HepG2 (cell line): ENCODE measurements at regions not wholly inside any gene's neighbourhood (a gene's known extent, or its start where the extent isn't known, plus 50 kb on each side); places are given as distances from the start of the nearest gene placed in this dataset.

Source experiments
- ATAC-seq: fragments of 200-7000 bp; cut with Tn5 transposase; 3 replicates; pipeline ENCODE4 v1.9.1; 2020; ENCODE audit warnings: mild to moderate bottlenecking, moderate library complexity
- BruUV-seq: library from RNA; stranded (reverse); fragments of 400-500 nt; replicated peaks from 2 replicates; lab custom pipeline; 2021; lab: Mats Ljungman, UMichigan
- CTCF ChIA-PET: fragments of 300-600 bp; formaldehyde crosslinking; extraction: SDS; loops from one replicate; lab custom pipeline; 2021; ENCODE audit warnings: low total read pairs, inconsistent platforms, low intra/inter-chr PET ratio; lab: Yijun Ruan, JAX
- POLR2A ChIA-PET: fragments of 350-600 bp; sonication (Branson Sonifier 250); formaldehyde crosslinking; loops from one replicate; lab custom pipeline; 2020; ENCODE audit warnings: antibody characterized with exemption, inconsistent platforms; lab: Yijun Ruan, JAX
- DNase-seq: peaks from one replicate; pipeline ENCODE4 v3.0.0-alpha.2; 2015; ENCODE audit warnings: low spot score
- FAIRE-seq: peaks from 3 replicates; lab custom pipeline; 2011; peaks lifted over from hg19 to GRCh38; lab: Jason Lieb, UNC
- H2AFZ ChIP-seq: one replicate; pipeline ENCODE4 v1.6.1; 2011; ENCODE audit warnings: low read length, inconsistent platforms
- H3K27ac ChIP-seq: fragments of 300-600 bp; 3 replicates; pipeline ENCODE4 v1.8.0; 2011; ENCODE audit warnings: mixed run types, mild to moderate bottlenecking, mixed read lengths, low read length, inconsistent platforms; ENCODE audit not compliant: insufficient read depth; ENCODE audit errors: extremely low read length
- H3K27me3 ChIP-seq, 2 experiments: fragments of 200-600 bp in 1 of 2; 2 replicates in 1 of 2; 3 replicates in 1 of 2; pipeline versions ENCODE4 v1.6.0 to v1.8.0; 2011; ENCODE audit warnings: low read length in 2 of 2, mild to moderate bottlenecking in 2 of 2, moderate library complexity in 2 of 2, inconsistent platforms in 1 of 2; ENCODE audit not compliant: insufficient read depth in 2 of 2, control insufficient read depth in 1 of 2
- H3K36me3 ChIP-seq, 2 experiments: fragments of 200-600 bp in 1 of 2; replicated peaks in 1 of 2; 2 replicates in 1 of 2; 3 replicates in 1 of 2; pipeline versions ENCODE4 v1.5.1 to v1.8.0; 2011; ENCODE audit warnings: low read length in 2 of 2, inconsistent platforms in 1 of 2; ENCODE audit not compliant: insufficient read depth in 2 of 2, control insufficient read depth in 1 of 2
- H3K4me1 ChIP-seq: 2 replicates; pipeline ENCODE4 v1.5.1; 2012; ENCODE audit warnings: low read length, inconsistent platforms; ENCODE audit not compliant: insufficient read depth
- H3K4me2 ChIP-seq: 2 replicates; pipeline ENCODE4 v1.6.0; 2011; ENCODE audit warnings: low read depth, low read length, inconsistent platforms
- H3K4me3 ChIP-seq, 3 experiments: fragments of 200-600 bp in 1 of 3; sonication (generic), shearing (Covaris generic) in 1 of 3; replicated peaks in 1 of 3; 2 replicates each; pipeline ENCODE4 v1.5.1; 2011 to 2016; ENCODE audit warnings: low read length in 3 of 3, inconsistent platforms in 2 of 3, low read depth in 2 of 3, mild to moderate bottlenecking in 2 of 3, control low read depth in 1 of 3, mixed read lengths in 1 of 3; ENCODE audit not compliant: insufficient read depth in 1 of 3
- H3K79me2 ChIP-seq: one replicate; pipeline ENCODE4 v1.6.1; 2011; ENCODE audit warnings: low read length, inconsistent platforms; ENCODE audit not compliant: insufficient read depth
- H3K9ac ChIP-seq: 2 replicates; pipeline ENCODE4 v1.6.0; 2011; ENCODE audit warnings: mild to moderate bottlenecking, low read depth, low read length, inconsistent platforms; ENCODE audit not compliant: insufficient read depth
- H3K9me3 ChIP-seq: 2 replicates; pipeline ENCODE4 v1.5.1; 2012; ENCODE audit warnings: mild to moderate bottlenecking, low read length
- H4K20me1 ChIP-seq: 2 replicates; pipeline ENCODE4 v1.6.0; 2011; ENCODE audit warnings: inconsistent platforms, mild to moderate bottlenecking, low read length, moderate library complexity; ENCODE audit not compliant: insufficient read depth
- in situ Hi-C: cut with HindIII; loops from 2 replicates; pipeline ENCODE4 v1.10.0; 2017; ENCODE audit warnings: low pct_unique_long_range_greater_than_20kb; ENCODE audit not compliant: extremely low pct_ligation_motif_present
- intact Hi-C: fragments of 100-400 bp; cut with micrococcal nuclease; formaldehyde crosslinking; loops from one replicate; pipeline ENCODE4 v1.10.0; 2022; ENCODE audit not compliant: unreplicated experiment
- TF ChIP-seq, protein P1 (sequence below): sonication (generic); formaldehyde crosslinking; IDR thresholded peaks from 2 replicates; pipeline ENCODE4 v1.4.0; 2020; ENCODE audit warnings: missing genetic modification reagents
- TF ChIP-seq, protein P2 (sequence below): sonication (generic); formaldehyde crosslinking; IDR thresholded peaks from 2 replicates; pipeline ENCODE4 v1.4.0; 2020; ENCODE audit warnings: missing genetic modification reagents, borderline replicate concordance
- TF ChIP-seq, protein P3 (sequence below): sonication (generic); formaldehyde crosslinking; conservative IDR thresholded peaks from 2 replicates; pipeline ENCODE4 v1.4.0; 2020; ENCODE audit warnings: mild to moderate bottlenecking, missing genetic modification reagents, moderate library complexity

- Histone ChIP-seq H3K4me1 (no peaks in the 10 kb centered on the region), H3K27me3 (no peaks in the 10 kb centered on the region), H3K27ac (no peak overlapping the region), H3K9me3 (no peaks in the 10 kb centered on the region), H3K36me3 (no peaks in the 10 kb centered on the region), H2AFZ (no peak overlapping the region), H4K20me1 (no peaks in the 10 kb centered on the region), H3K9ac (no peak overlapping the region), H3K4me3 (no peak overlapping the region), H3K79me2 (no peaks in the 10 kb centered on the region), H3K4me2 (no peak overlapping the region)
- intact Hi-C loops (no loop called here), in situ Hi-C loops (no loop called here)
- POLR2A ChIA-PET, result no interaction called here
- TF ChIP-seq, protein P1, sequence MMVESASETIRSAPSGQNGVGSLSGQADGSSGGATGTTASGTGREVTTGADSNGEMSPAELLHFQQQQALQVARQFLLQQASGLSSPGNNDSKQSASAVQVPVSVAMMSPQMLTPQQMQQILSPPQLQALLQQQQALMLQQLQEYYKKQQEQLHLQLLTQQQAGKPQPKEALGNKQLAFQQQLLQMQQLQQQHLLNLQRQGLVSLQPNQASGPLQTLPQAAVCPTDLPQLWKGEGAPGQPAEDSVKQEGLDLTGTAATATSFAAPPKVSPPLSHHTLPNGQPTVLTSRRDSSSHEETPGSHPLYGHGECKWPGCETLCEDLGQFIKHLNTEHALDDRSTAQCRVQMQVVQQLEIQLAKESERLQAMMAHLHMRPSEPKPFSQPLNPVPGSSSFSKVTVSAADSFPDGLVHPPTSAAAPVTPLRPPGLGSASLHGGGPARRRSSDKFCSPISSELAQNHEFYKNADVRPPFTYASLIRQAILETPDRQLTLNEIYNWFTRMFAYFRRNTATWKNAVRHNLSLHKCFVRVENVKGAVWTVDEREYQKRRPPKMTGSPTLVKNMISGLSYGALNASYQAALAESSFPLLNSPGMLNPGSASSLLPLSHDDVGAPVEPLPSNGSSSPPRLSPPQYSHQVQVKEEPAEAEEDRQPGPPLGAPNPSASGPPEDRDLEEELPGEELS (CRISPR knock-in tag), result no peak
- TF ChIP-seq, protein P2, sequence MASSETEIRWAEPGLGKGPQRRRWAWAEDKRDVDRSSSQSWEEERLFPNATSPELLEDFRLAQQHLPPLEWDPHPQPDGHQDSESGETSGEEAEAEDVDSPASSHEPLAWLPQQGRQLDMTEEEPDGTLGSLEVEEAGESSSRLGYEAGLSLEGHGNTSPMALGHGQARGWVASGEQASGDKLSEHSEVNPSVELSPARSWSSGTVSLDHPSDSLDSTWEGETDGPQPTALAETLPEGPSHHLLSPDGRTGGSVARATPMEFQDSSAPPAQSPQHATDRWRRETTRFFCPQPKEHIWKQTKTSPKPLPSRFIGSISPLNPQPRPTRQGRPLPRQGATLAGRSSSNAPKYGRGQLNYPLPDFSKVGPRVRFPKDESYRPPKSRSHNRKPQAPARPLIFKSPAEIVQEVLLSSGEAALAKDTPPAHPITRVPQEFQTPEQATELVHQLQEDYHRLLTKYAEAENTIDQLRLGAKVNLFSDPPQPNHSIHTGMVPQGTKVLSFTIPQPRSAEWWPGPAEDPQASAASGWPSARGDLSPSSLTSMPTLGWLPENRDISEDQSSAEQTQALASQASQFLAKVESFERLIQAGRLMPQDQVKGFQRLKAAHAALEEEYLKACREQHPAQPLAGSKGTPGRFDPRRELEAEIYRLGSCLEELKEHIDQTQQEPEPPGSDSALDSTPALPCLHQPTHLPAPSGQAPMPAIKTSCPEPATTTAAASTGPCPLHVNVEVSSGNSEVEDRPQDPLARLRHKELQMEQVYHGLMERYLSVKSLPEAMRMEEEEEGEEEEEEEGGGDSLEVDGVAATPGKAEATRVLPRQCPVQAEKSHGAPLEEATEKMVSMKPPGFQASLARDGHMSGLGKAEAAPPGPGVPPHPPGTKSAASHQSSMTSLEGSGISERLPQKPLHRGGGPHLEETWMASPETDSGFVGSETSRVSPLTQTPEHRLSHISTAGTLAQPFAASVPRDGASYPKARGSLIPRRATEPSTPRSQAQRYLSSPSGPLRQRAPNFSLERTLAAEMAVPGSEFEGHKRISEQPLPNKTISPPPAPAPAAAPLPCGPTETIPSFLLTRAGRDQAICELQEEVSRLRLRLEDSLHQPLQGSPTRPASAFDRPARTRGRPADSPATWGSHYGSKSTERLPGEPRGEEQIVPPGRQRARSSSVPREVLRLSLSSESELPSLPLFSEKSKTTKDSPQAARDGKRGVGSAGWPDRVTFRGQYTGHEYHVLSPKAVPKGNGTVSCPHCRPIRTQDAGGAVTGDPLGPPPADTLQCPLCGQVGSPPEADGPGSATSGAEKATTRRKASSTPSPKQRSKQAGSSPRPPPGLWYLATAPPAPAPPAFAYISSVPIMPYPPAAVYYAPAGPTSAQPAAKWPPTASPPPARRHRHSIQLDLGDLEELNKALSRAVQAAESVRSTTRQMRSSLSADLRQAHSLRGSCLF, result no peak
- TF ChIP-seq, protein P3, sequence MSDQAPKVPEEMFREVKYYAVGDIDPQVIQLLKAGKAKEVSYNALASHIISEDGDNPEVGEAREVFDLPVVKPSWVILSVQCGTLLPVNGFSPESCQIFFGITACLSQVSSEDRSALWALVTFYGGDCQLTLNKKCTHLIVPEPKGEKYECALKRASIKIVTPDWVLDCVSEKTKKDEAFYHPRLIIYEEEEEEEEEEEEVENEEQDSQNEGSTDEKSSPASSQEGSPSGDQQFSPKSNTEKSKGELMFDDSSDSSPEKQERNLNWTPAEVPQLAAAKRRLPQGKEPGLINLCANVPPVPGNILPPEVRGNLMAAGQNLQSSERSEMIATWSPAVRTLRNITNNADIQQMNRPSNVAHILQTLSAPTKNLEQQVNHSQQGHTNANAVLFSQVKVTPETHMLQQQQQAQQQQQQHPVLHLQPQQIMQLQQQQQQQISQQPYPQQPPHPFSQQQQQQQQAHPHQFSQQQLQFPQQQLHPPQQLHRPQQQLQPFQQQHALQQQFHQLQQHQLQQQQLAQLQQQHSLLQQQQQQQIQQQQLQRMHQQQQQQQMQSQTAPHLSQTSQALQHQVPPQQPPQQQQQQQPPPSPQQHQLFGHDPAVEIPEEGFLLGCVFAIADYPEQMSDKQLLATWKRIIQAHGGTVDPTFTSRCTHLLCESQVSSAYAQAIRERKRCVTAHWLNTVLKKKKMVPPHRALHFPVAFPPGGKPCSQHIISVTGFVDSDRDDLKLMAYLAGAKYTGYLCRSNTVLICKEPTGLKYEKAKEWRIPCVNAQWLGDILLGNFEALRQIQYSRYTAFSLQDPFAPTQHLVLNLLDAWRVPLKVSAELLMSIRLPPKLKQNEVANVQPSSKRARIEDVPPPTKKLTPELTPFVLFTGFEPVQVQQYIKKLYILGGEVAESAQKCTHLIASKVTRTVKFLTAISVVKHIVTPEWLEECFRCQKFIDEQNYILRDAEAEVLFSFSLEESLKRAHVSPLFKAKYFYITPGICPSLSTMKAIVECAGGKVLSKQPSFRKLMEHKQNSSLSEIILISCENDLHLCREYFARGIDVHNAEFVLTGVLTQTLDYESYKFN (CRISPR knock-in tag), result no peak
- ATAC-seq, result no peak
- no peak for FAIRE-seq
- DNase-seq, result no peak
- BruUV-seq, result no TSS peak
- CTCF ChIA-PET, result no interaction called here
Measured at GRCh38 chr12:89882050-89882449, 173.4 kb upstream of the ATP2B1 start.
